Duodenal mucosa (tissue), 2 donors: ENCODE measurements at regions not wholly inside any gene's neighbourhood (a gene's known extent, or its start where the extent isn't known, plus 50 kb on each side); places are given as distances from the start of the nearest gene placed in this dataset.
"Not testable (repeated sequence)": the region's sequence is repeated elsewhere in the genome, so short reads cannot be mapped to it uniquely, and the experiment has no call there.

Experiments used
- H3K27ac ChIP-seq: one replicate; pipeline ENCODE4 v1.7.0; 2013; ENCODE audit warnings: low read depth, low read length
- H3K27me3 ChIP-seq, 2 donors: one replicate each; pipeline ENCODE4 v1.7.0; 2013; ENCODE audit warnings: low read length in 2 of 2, control low read depth in 1 of 2; ENCODE audit not compliant: insufficient read depth in 2 of 2, control insufficient read depth in 1 of 2
- H3K36me3 ChIP-seq, 2 donors: one replicate each; pipeline ENCODE4 v1.7.0; 2013; ENCODE audit warnings: low read length in 2 of 2, control low read depth in 1 of 2; ENCODE audit not compliant: insufficient read depth in 2 of 2, control insufficient read depth in 1 of 2
- H3K4me1 ChIP-seq, 2 donors: one replicate each; pipeline ENCODE4 v1.7.0; 2013; ENCODE audit warnings: low read length in 2 of 2, control low read depth in 1 of 2; ENCODE audit not compliant: insufficient read depth in 2 of 2, control insufficient read depth in 1 of 2
- H3K4me3 ChIP-seq, 2 donors: one replicate each; pipeline ENCODE4 v1.7.0; 2013; ENCODE audit warnings: low read length in 2 of 2, low read depth in 1 of 2
- H3K9ac ChIP-seq, 2 donors: one replicate each; pipeline ENCODE4 v1.7.0; 2013; ENCODE audit warnings: low read length in 2 of 2, low read depth in 1 of 2
- H3K9me3 ChIP-seq, 2 donors: one replicate each; pipeline ENCODE4 v1.7.0; 2013; ENCODE audit warnings: low read length in 2 of 2, control low read depth in 1 of 2; ENCODE audit not compliant: control insufficient read depth in 1 of 2

GRCh38 chr18:70732916-70733315, 444.1 kb downstream of the SOCS6 start:
- no peak overlapping the region for H3K27ac ChIP-seq
- no peaks in the 10 kb centered on the region for H3K4me1 ChIP-seq
- H3K36me3 ChIP-seq: no peaks in the 10 kb centered on the region
- H3K27me3 ChIP-seq: no peaks in the 10 kb centered on the region
- H3K9me3 ChIP-seq: peaks cover 0 to 8% of the 10 kb centered on the region in 2 donors
- no peak overlapping the region for H3K9ac ChIP-seq
- H3K4me3 ChIP-seq: no peak overlapping the region

- Histone ChIP-seq H3K36me3 (no peaks in the 10 kb centered on the region), H3K27me3 (no peaks in the 10 kb centered on the region), H3K4me1 (no peaks in the 10 kb centered on the region), H3K27ac (no peak overlapping the region), H3K9ac (no peak overlapping the region), H3K4me3 (no peak overlapping the region), H3K9me3 (peaks cover 0 to 8% of the 10 kb centered on the region in 2 donors)
These were observed 443.3 kb downstream of the SOCS6 start for GRCh38 chr18:70732188-70732587.

GRCh38 chr18:70720607-70721006, 431.8 kb downstream of the SOCS6 start:
- no peaks in the 10 kb centered on the region for H3K36me3 ChIP-seq
- peaks cover 0 to 2% of the 10 kb centered on the region in 2 donors for H3K9me3 ChIP-seq
- H3K27me3 ChIP-seq: no peaks in the 10 kb centered on the region
- H3K9ac ChIP-seq: no peak overlapping the region
- no peaks in the 10 kb centered on the region for H3K4me1 ChIP-seq
- no peak overlapping the region for H3K27ac ChIP-seq
- H3K4me3 ChIP-seq: no peak overlapping the region

GRCh38 chr18:70709720-70710119, 420.9 kb downstream of the SOCS6 start:
- peaks cover 0 to 16% of the 10 kb centered on the region in 2 donors for H3K9me3 ChIP-seq
- H3K27ac ChIP-seq: no peak overlapping the region
- H3K27me3 ChIP-seq: no peaks in the 10 kb centered on the region
- no peaks in the 10 kb centered on the region for H3K4me1 ChIP-seq
- no peak overlapping the region for H3K9ac ChIP-seq
- no peaks in the 10 kb centered on the region for H3K36me3 ChIP-seq
- H3K4me3 ChIP-seq: no peak overlapping the region

- no peaks in the 10 kb centered on the region for H3K36me3 ChIP-seq
- H3K27ac ChIP-seq: no peak overlapping the region
- H3K4me1 ChIP-seq: no peaks in the 10 kb centered on the region
- no peak overlapping the region for H3K9ac ChIP-seq
- H3K27me3 ChIP-seq: no peaks in the 10 kb centered on the region
- no peak overlapping the region for H3K4me3 ChIP-seq
- peaks cover 0 to 11% of the 10 kb centered on the region in 2 donors for H3K9me3 ChIP-seq
These were observed 420.3 kb downstream of the SOCS6 start for GRCh38 chr18:70709144-70709543.

GRCh38 chr18:70705831-70706416, 417.1 kb downstream of the SOCS6 start:
- Histone ChIP-seq H3K27me3 (no peaks in the 10 kb centered on the region), H3K4me1 (no peaks in the 10 kb centered on the region), H3K27ac (no peak overlapping the region), H3K36me3 (no peaks in the 10 kb centered on the region), H3K9ac (no peak overlapping the region), H3K4me3 (no peak overlapping the region), H3K9me3 (peaks cover 0 to 5% of the 10 kb centered on the region in 2 donors)

- Histone ChIP-seq H3K4me3 (no peak overlapping the region), H3K27me3 (no peaks in the 10 kb centered on the region), H3K9ac (no peak overlapping the region), H3K9me3 (peaks cover 0 to 16% of the 10 kb centered on the region in 2 donors), H3K36me3 (no peaks in the 10 kb centered on the region), H3K27ac (no peak overlapping the region), H3K4me1 (no peaks in the 10 kb centered on the region)
These were observed 411.7 kb downstream of the SOCS6 start for GRCh38 chr18:70700496-70700895.

- Histone ChIP-seq H3K4me3 (no peak overlapping the region), H3K9me3 (peaks cover 0 to 16% of the 10 kb centered on the region in 2 donors), H3K27ac (no peak overlapping the region), H3K9ac (no peak overlapping the region), H3K36me3 (no peaks in the 10 kb centered on the region), H3K4me1 (no peaks in the 10 kb centered on the region), H3K27me3 (no peaks in the 10 kb centered on the region)
These were observed 409.7 kb downstream of the SOCS6 start for GRCh38 chr18:70698574-70698973.

- Histone ChIP-seq H3K36me3 (no peaks in the 10 kb centered on the region), H3K9ac (no peak overlapping the region), H3K9me3 (peaks cover 0 to 11% of the 10 kb centered on the region in 2 donors), H3K27me3 (no peaks in the 10 kb centered on the region), H3K4me1 (no peaks in the 10 kb centered on the region), H3K27ac (no peak overlapping the region), H3K4me3 (no peak overlapping the region)
These were observed 404.4 kb downstream of the SOCS6 start for GRCh38 chr18:70693246-70693645.

GRCh38 chr18:70689765-70690164, 400.9 kb downstream of the SOCS6 start:
- not testable (repeated sequence) for H3K4me3 ChIP-seq, H3K27ac ChIP-seq, H3K9ac ChIP-seq, H3K36me3 ChIP-seq, H3K27me3 ChIP-seq, H3K9me3 ChIP-seq, H3K4me1 ChIP-seq

- Histone ChIP-seq H3K36me3 (no peaks in the 10 kb centered on the region), H3K9me3 (peaks cover 0 to 1% of the 10 kb centered on the region in 2 donors), H3K9ac (no peak overlapping the region), H3K27ac (no peak overlapping the region), H3K4me1 (no peaks in the 10 kb centered on the region), H3K27me3 (no peaks in the 10 kb centered on the region), H3K4me3 (no peak overlapping the region)
These were observed 399.4 kb downstream of the SOCS6 start for GRCh38 chr18:70688286-70688685.
